HG02763 (cell line): ENCODE measurements at regions not wholly inside any gene's neighbourhood (a gene's known extent, or its start where the extent isn't known, plus 50 kb on each side); places are given as distances from the start of the nearest gene placed in this dataset.
"Not testable (repeated sequence)": the region's sequence is repeated elsewhere in the genome, so short reads cannot be mapped to it uniquely, and the experiment has no call there.

Experiments
- ATAC-seq: cut with Tn5 transposase; IDR thresholded peaks from one replicate; pipeline ENCODE4 v1.9.1; 2021; ENCODE audit warnings: mild to moderate bottlenecking, moderate library complexity; ENCODE audit not compliant: unreplicated experiment

DNA sequence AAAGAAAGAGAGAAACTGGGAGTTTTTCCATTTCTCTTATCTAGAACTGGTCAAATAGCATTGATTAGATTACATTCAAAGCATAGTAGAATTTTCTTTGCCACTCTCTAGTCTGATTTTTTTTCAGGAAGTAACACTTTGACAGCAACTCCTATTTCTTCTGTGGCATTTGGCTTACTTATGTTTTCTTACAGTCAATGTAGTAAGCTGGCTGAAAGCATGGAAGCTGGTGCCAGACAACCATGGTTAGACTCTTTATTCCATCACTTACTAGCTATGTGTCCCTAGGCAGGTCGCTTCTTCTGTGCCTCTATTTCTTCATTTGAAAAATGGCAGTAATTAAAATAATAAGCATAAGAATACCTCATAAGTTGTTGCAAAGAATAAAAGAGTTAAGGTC lies 54.2 kb upstream of the OPRM1 start:
- ATAC-seq: no peak

DNA sequence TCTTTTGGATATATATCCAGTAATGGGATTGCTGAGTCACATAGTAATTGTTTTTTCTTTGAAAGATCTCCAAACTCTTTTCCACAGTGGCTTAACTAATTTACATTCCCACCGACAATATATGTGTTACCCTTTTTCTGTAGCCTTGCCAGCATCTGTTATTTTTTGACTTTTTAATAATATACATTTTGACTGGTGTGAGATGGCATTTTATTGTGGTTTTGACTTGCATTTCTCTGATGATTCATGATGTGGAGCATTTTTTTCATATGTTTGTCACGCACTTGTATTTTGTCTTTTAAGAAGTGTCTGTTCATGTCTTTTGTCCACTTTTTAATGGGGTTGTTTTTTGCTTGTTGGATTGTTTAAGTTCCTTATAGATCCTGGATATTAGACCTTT lies 58.9 kb upstream of the OPRM1 start:
- ATAC-seq: no peak

DNA sequence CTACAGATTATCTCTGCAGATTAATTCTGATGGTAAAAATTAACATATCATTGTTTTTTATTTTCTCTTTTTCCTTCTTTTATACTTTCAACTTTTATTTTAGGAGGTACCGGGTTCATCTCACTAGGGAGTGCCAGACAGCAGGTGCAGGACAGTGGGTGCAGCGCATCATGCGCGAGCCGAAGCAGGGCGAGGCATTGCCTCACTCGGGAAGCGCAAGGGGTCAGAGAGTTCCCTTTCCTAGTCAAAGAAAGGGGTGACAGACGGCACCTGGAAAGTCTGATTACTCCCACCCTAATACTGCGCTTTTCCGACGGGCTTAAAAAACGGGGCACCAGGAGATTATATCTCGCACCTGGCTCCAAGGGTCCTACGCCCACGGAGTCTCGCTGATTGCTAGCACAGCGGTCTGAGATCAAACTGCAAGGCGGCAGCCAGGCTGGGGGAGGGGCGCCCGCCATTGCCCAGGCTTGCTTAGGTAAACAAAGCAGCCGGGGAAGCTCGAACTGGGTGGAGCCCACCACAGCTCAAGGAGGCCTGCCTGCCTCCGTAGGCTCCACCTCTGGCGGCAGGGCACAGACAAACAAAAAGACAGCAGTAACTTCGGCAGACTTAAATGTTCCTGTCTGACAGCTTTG lies 60.0 kb upstream of the OPRM1 start:
- not testable (repeated sequence) for ATAC-seq

DNA sequence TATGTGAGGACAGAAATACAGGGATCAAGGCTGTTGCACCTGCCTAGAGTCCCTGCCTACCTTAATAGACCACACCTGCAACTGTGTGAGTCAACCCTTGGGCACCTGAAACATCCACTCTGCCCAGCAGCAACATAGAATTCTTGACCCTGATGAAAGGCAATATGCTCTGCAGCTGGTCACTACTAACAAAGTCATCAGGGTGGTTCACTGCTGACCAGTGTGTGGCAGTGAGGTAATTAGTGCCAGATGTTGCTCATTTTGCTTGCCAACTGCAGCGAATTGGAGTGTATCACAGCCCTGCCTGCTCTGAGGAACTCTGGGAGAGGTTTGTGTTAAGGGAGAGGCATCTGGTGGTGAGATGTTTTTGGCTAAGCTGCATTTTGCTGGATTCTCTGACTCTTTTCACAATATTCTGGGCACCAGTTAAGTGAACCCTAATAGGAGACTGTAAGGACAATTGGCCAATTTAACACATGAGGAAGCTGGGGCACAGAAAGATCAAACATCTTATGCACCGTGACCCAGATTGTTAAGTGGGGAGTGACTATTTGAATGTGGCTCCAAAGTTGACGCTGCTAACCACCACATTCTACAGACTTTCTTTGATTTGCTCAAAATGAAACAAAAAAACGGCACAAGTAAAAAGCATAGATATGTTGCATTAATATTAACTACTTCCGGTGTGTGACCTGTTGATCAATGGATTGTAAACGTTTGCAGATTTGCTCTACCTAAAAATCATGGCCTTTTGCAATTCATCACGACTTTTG lies 61.9 kb upstream of the OPRM1 start:
- no peak for ATAC-seq

DNA sequence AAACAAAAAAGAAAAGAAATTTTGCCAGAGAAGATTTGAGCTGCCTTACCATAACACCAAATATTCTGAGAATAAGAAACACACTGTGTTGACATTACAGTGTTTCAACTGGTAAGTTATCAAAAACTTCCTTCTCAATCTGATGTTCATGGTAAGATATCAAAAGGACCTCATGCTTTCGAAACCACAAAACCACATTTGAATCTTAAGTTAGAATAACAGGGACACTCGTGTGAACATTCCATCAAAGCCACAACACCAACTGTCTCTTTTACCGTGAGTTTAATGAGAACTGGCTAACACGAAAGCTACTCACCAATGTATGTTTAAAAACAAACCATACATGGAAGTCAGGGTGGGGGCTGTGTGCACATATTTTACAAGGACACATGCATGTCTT lies 73.0 kb upstream of the OPRM1 start:
- ATAC-seq: no peak

DNA sequence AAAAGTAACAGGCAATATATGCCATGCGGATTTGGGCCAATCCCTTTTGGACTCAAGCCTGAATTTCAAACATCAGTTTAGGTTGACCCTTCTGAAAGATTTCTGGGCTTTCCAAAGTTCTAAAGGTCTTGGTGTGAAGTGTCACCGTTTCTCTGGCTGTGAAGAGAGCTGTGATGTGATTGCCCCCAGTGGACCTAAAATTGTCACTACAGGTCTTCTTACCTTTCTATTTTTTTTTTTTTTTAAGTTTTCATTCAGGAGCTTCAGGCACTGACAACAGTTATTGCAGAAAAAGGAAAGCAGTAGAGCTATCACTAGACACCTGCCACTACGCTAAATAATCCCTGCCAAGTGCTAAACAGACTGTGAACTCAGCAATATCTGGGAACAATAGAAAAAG lies 75.7 kb upstream of the OPRM1 start:
- no peak for ATAC-seq

DNA sequence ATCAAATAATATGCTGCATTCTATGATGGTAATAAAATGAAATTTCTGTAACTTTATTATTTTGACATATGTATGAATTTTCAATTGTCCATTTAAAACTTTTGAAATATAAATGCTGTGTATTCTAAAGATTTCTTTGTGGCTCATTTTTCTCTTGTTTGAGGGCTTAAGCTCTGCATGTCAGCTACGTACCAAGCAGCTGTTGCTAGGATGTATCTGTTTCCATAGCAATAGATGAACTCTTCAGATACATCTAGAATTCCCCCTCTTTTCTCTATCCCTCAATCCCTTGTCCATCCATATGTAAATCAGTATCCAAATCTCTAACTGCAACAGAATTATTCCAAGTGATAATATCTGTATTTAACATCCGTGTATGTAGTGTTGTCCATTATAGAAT lies 76.5 kb upstream of the OPRM1 start:
- ATAC-seq: no peak

DNA sequence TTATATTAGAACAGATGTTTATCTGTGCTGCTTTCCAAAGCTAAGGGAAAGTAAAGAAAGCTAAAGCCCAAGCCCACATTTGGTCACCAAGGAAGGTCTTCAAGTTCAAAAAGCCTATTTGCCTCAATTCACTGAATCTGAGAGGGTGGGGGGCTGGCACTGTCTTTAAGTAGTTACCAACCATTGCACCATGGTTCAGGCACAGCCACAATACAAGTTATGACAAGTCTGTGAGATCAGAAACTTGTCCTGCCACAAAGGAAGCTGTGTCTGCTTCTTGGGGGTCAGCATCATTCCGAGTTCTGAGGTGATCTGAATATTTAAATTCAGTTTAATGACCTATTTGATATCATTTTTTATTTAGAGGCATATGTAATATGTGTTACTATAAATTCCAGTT lies 78.3 kb upstream of the OPRM1 start:
- no peak for ATAC-seq

DNA sequence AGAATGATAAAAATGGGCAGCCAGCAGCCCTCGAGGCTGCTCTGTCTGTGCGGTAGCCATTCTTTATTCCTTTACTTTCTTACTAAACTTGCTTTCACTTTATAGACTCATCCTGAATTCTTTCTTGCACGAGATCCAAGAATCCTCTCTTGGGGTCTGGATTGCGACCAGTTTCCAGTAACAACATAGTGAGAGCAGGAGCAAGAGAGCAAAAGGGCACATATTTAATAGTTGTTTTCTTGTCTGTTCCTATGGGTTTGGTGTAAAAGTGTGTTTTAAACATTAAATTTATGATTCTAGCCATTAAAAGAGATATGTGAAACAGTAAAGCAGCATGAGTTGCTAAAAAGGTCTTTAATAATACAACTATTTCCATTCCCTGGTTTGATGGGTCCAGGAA lies 78.8 kb upstream of the OPRM1 start:
- no peak for ATAC-seq

DNA sequence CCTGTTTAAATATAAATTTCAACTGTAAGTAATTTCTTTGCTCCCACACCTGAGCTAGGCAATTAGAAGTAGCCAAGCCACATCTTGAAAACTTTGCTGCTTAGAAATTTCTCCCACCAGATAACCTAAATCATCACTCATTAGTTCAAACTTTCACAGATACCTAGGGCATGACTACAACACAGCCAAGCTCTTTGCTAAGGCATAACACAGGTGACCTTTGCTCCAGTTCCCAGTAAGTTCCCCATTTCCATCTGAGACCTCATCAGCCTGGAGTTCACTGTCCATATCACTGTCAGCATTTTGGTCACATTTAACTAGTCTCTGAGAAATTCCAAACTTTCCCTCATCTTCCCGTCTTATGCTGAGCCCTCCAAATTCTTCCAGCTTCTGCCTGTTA lies 79.8 kb upstream of the OPRM1 start:
- no peak for ATAC-seq

DNA sequence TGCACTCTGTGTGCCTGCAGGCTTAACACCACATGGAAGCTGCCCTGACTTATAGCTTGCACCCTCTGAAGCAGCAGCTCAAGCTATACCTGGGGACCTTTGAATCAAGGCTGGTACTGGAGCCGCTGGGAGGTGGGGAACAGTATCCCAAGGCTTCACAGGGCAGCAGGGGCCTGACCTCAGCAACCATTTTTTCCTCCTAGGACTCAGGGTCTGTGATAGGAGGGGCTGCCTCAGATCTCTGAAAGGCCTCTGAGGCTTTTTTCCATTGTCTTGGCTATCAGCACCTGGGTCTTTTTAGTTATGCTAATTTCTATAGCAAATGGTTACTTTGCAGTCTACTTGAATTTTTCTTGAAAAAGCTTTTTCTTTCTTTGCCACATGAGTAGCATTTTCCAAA lies 80.2 kb upstream of the OPRM1 start:
- no peak for ATAC-seq

DNA sequence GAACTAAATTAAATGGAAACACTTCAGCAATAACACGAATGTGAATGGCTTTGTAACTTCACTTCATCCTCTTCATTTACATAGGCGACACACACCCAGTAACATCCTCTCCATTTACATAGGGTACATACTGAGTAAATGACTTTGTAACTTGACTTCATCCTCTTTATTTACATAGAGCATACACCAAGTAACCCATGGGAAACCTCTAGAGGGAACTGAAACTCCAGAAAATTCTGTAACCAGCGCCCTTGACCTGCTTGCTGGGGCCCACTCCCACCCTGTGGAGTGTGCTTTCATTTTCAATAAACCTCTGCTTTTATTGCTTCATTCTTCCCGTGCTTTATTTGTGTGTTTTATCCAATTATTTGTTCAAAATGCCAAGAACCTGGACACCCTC lies 81.6 kb upstream of the OPRM1 start:
- ATAC-seq: peak; percentile 93

DNA sequence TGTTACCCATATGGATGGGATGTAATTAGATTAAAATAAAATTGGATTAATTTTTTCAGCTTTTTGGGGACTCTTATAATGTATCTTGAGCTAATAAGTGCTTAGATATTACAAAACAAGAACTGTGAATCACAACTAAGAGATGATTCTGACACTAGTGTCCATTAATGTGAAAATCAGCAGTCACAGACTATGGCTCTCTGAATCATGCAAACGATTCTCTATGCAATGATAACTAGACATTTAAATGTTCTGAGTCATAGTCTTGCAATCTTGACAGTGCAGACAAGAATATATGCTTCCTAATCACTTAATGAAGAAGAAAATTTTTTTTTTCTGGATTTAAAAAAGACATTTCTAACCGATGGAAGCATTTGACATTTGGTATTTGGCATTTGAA lies 82.2 kb upstream of the OPRM1 start:
- no peak for ATAC-seq

DNA sequence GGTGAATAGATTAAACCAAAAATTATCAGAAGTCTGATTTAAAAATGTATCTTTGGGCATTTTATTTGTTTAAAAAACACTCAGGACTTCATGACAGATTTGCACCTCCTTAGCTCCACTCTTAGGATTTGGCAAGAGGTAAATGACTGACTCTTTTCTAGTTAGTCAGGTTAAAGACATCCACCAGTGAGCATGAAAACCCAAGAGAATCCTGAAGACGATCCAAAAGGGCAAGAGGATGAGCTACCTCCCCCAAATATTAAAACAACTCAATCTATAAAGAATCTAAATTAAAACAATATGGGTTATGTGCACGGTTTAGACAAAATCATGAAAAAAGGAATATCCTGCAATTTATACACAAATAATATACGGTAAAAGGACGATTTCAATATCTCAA lies 89.4 kb upstream of the OPRM1 start:
- ATAC-seq: no peak

DNA sequence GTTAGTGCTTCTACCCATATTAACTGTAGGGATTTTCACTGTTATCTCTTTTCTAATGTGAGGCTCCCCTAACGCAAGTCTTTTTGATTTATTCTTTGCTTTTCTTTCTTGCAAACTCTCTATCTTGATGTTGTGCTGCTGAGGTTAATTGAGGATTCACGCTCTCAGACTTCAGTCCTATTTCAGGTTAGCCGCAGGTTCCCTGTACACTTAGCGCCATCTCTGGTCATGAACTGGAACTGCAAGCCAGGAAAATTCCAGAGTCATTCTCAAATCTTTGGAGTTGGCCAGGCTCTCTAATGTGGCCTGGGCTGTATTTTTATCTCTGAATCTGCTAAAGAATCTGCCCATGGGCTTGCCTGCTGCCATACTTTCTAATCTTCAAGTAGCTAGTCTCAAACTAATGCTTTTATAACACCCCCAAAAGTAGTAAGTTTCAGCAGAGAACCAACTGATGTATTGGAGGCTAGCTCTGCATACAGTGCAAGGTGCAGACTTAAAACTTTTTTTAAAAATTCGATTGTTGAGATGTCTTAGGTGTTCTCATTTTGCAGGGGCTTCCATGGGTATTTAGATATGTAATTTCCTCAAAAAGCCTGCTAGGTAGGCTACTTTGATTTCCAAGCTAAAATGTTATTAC lies 91.1 kb upstream of the OPRM1 start:
- ATAC-seq: no peak

DNA sequence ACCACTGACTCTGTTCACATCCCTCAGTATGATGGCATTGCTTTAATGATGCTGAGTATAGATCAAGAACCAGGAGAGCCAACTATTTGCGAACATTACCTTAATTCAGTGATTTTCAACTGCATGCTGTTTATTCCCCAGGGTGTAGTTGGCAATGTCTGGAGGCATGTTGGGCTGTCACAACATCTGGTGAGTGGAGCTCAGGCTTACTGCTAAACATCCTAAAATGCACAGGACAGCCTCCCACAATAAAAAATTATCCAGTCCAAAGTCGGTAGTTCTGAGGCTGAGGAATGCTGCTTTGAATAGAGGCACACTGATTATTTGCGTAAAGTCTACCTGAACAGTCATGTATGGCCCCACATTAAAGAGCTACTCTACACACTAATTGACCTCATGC lies 94.8 kb upstream of the OPRM1 start:
- ATAC-seq: no peak

DNA sequence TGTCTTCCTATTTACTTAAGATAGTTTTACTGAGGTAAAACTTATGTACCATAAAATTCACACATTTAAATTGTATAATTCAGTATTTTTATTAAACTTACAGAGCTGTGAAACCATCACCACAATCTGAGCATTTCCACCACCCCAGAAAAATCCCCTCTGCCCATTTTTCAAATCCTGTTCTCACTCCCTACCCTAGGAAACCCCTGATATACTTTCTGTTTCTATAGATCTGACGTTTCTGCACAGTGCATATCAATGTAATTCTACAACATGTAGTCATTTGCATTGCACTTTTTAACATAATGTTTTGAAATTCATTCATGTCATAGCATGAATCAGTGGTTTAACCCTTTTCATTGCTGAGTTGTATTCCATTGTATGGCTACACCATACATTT lies 96.7 kb upstream of the OPRM1 start:
- ATAC-seq: peak; percentile 65

DNA sequence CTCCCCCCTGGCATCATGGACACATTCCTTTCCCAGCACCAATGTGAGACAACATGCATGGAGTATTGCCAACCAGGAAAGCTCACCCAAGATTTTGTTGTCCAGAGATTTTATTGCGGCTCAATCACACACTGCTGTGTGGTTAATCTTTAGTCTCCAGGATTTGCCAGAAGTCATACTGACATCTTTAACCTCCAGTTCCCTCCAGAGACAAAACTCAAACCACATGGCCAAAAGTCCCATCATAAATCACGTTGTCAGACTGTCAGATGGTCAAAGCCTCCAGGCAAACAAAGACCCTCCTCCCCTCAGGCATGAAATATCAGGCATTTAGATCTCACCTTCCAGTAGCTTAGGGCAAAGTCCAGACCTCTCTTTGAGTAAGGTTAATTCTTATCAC lies 97.3 kb upstream of the OPRM1 start:
- no peak for ATAC-seq

DNA sequence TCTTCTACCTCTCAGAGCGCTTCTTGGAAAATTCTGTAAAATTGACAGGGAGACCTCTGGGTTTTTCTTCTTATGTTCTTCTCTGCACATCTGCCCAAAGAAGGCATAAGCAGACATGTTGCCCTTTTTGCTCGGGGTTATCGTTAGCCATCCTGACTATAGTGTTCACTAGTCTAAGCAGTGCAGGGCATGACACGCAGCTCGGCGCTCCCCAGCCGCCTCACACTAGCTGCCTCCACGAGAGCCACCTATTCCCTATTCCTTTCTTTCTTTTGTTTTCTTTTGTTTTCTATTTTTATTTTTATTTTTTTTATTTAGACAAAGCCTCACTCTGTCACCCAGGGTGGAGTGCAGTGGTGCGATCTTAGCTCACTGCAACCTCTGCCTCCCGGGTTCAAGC lies 100.2 kb upstream of the OPRM1 start:
- no peak for ATAC-seq

DNA sequence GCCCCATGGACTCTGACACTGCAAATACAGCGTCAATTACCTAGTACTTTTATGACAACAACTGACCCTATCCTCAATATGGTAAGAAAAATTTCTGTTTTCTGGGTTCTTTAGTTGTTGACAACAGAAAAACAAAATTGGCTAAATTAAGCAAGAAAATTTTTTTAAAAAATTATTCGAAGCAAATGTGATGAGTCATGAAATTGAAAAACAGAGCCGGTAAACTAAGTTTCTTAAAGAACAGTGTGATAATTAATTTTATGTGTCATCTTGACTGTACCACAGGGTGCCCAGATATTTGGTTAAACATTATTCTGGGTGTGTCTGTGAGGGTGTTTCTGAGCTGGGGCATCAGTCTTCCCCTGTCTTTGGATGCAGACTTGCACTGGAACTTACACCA lies 107.6 kb upstream of the OPRM1 start:
- ATAC-seq: no peak

DNA sequence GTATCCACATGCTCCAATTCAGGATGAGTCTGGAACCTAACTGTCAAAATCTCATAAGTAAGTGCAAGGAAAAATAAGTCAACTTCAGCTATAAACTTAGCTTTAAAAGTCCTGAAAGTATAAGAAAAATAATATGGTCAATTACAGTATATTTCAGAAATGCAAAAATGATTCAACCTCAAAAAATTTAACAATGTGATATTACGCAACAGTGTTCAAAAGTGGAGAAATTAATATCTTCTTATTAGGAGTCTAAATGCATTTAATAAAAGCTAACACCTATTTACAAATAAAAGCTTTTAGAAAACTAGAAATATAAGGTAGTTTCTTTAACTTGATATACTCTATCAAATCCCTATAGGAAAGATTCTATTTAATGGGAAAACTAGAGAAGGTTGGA lies 111.2 kb upstream of the OPRM1 start:
- ATAC-seq: no peak

DNA sequence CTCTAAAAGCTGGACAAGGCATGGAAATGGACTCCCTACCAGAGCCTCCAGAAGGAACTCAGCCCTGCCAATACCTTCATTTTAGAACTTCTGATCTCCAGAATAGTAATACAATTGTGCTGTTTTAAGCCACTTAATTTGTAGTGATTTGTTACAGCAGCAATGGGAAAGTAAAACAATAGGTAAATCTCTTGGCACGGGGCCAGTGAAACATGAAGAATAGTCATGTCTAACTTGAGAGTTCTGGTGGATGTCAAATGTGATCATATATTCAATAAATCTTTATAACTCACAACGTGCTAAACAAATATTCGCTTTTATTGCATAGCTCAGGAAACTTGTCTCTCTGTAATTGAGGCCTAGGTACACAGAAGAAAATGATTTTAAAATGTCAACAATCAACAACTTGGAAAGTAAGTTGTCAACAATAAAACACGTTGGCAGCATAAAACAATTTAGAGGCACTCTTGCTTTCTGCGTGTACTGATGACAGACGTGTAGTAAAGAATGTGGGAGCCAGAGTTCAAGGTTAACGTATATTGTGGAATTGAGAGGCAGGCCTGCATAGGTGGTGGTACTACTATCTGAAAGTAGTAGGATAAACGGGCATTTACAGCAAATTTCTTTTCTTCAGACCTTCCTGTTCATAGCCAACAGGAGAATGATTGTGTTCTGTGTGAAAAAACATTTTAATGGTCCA lies 140.5 kb upstream of the OPRM1 start:
- no peak for ATAC-seq
